Uterus (tissue), 3 donors: ENCODE measurements at regions not wholly inside any gene's neighbourhood (a gene's known extent, or its start where the extent isn't known, plus 50 kb on each side); places are given as distances from the start of the nearest gene placed in this dataset.

ENCODE experiments used
- DNase-seq, 2 donors: peaks; one replicate each; pipeline ENCODE4 v3.0.0-alpha.2; 2019 to 2020
- H3K27ac ChIP-seq, 2 donors: fragments of 200-600 bp; sonication (generic); 1 replicate in 1 of 2; 2 replicates in 1 of 2; pipeline ENCODE4 v1.5.1; 2016 to 2018
- H3K27me3 ChIP-seq, 2 donors: fragments of 200-600 bp; sonication (generic); one replicate each; pipeline ENCODE4 v1.5.1; 2018 to 2019; ENCODE audit warnings: control low read depth in 1 of 2
- H3K36me3 ChIP-seq, 2 donors: fragments of 200-600 bp; sonication (generic); one replicate each; pipeline ENCODE4 v1.5.1; 2019; ENCODE audit warnings: control low read depth in 1 of 2
- H3K4me1 ChIP-seq, 2 donors: fragments of 200-600 bp; sonication (generic); one replicate each; pipeline ENCODE4 v1.5.1; 2018 to 2019; ENCODE audit warnings: control low read depth in 1 of 2
- H3K4me3 ChIP-seq, 2 donors: fragments of 200-600 bp; sonication (generic); 1 replicate in 1 of 2; 2 replicates in 1 of 2; pipeline ENCODE4 v1.5.1; 2018 to 2019; ENCODE audit warnings: mild to moderate bottlenecking in 1 of 2
- H3K9me3 ChIP-seq, 2 donors: fragments of 200-600 bp; sonication (generic); one replicate each; pipeline ENCODE4 v1.5.1; 2019; ENCODE audit warnings: control low read depth in 1 of 2
- POLR2A ChIP-seq, 2 donors: fragments of 450-650 bp; IDR thresholded peaks; one replicate each; pipeline ENCODE4 v1.6.1; 2016; ENCODE audit warnings: antibody characterized with exemption in 2 of 2, mild to moderate bottlenecking in 1 of 2, moderate library complexity in 1 of 2
- intact Hi-C: fragments of 100-400 bp; cut with DNase I; formaldehyde crosslinking; loops from one replicate; pipeline ENCODE4 v1.15.1; 2023; ENCODE audit warnings: low total_unique reads
- TF ChIP-seq, protein P1 (sequence below), 4 experiments: fragments of 200-600 bp in 2 of 4; fragments of 450-650 bp in 2 of 4; sonication (generic) in 2 of 4; IDR thresholded peaks; one replicate each; pipeline ENCODE4 v1.5.1; 2016 to 2019; ENCODE audit warnings: antibody characterized with exemption in 4 of 4, mild to moderate bottlenecking in 2 of 4, moderate library complexity in 1 of 4
- donor health status: DM: yes; HTN: yes; CAD: no.

DNA sequence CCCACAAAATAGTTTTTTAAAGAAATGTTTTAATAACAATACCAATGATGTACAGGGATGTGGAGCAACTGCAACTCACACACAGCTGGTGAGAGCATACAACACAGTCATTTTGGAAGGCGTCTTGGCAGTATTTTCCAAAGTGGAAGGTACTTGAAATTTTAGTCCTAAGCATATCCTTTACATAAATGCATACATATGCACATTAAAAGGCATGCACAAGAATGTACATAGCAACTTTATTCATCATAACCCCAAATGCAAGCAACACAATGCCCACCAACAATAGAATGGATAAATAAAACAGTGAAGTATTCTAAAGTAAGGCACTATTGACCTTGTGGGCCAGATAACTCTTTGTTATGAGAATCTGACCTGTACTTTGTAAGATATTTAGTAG, 310.1 kb upstream of the ADGRL2 start:
- Histone ChIP-seq H3K27me3 (no peaks in the 10 kb centered on the region), H3K4me3 (no peak overlapping the region), H3K9me3 (no peaks in the 10 kb centered on the region), H3K27ac (no peak overlapping the region), H3K4me1 (no peaks in the 10 kb centered on the region), H3K36me3 (no peaks in the 10 kb centered on the region)
- intact Hi-C loops, result no loop called here
- DNase-seq, result no peak
- TF ChIP-seq POLR2A (IDR thresholded peaks at IDR 0.05), result no peak
- TF ChIP-seq, protein P1, sequence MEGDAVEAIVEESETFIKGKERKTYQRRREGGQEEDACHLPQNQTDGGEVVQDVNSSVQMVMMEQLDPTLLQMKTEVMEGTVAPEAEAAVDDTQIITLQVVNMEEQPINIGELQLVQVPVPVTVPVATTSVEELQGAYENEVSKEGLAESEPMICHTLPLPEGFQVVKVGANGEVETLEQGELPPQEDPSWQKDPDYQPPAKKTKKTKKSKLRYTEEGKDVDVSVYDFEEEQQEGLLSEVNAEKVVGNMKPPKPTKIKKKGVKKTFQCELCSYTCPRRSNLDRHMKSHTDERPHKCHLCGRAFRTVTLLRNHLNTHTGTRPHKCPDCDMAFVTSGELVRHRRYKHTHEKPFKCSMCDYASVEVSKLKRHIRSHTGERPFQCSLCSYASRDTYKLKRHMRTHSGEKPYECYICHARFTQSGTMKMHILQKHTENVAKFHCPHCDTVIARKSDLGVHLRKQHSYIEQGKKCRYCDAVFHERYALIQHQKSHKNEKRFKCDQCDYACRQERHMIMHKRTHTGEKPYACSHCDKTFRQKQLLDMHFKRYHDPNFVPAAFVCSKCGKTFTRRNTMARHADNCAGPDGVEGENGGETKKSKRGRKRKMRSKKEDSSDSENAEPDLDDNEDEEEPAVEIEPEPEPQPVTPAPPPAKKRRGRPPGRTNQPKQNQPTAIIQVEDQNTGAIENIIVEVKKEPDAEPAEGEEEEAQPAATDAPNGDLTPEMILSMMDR (IDR thresholded peaks at IDR 0.05), result no peak

- Histone ChIP-seq H3K27me3 (no peaks in the 10 kb centered on the region), H3K4me1 (no peaks in the 10 kb centered on the region), H3K9me3 (no peaks in the 10 kb centered on the region), H3K36me3 (no peaks in the 10 kb centered on the region), H3K27ac (no peak overlapping the region), H3K4me3 (no peak overlapping the region)
- DNase-seq, result no peak
- intact Hi-C loops, result no loop called here
- TF ChIP-seq POLR2A (IDR thresholded peaks at IDR 0.05), result no peak
- TF ChIP-seq, protein P1 (IDR thresholded peaks at IDR 0.05), result no peak
Measured at GRCh38 chr1:81489372-81489934, 311.3 kb upstream of the ADGRL2 start.

DNA sequence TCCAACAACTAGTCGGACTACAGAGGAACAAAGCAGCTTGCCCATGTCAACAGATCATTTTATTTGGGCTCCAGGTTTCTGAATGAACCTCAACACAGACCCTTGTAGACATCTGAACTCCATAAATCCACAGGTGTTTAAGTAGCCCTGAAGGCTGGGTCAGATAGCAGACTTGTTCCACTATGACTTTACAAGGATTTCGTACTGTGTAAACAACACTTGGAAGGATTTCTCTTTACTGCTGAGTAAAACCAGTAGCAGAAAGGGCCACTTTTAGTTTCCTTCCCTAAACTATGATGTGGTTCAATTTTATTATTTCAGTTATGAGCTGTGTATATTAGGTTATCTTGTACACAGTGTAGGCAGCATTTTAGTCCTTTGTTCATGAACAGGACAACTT, 316.4 kb upstream of the ADGRL2 start:
- Histone ChIP-seq H3K9me3 (no peaks in the 10 kb centered on the region), H3K4me1 (no peaks in the 10 kb centered on the region), H3K36me3 (no peaks in the 10 kb centered on the region), H3K27me3 (no peaks in the 10 kb centered on the region), H3K27ac (no peak overlapping the region), H3K4me3 (no peak overlapping the region)
- TF ChIP-seq, protein P1 (IDR thresholded peaks at IDR 0.05), result no peak
- no peak for DNase-seq
- intact Hi-C loops, result no loop called here

- intact Hi-C loops, result no loop called here
- H3K4me3 ChIP-seq, result peak overlapping the region in 1 of 2 donors; percentile 3
- no peaks in the 10 kb centered on the region for H3K4me1 ChIP-seq
- TF ChIP-seq, protein P1 (IDR thresholded peaks at IDR 0.05), result no peak
- TF ChIP-seq POLR2A (IDR thresholded peaks at IDR 0.05), result no peak
- H3K9me3 ChIP-seq, result no peaks in the 10 kb centered on the region
- no peak overlapping the region for H3K27ac ChIP-seq
- H3K27me3 ChIP-seq, result no peaks in the 10 kb centered on the region
- no peaks in the 10 kb centered on the region for H3K36me3 ChIP-seq
- no peak for DNase-seq
Measured at GRCh38 chr1:81478219-81478618, 322.5 kb upstream of the ADGRL2 start.

DNA sequence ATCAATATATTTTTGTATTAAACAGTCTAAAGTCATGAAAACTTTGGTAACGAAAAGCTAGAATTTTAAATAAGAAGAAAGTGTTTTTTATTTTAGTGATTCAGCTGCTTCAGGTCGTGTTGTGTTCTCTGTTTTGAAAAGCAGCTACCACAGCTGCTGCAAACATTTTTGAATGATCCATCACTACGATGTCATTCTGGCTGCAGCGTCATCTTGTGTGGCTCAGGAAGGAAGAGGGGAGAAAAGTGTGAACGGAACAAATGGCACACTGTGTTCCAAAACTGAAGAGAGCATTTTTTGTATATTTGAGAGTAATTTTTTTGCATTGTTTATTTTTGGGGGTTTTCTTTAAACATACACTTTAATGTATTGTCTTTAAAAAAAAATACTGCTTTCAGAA, 323.0 kb upstream of the ADGRL2 start:
- H3K36me3 ChIP-seq, result no peaks in the 10 kb centered on the region
- no peak overlapping the region for H3K27ac ChIP-seq
- H3K27me3 ChIP-seq, result no peaks in the 10 kb centered on the region
- no peak for DNase-seq
- intact Hi-C loops, result no loop called here
- no peak for TF ChIP-seq POLR2A (IDR thresholded peaks at IDR 0.05)
- TF ChIP-seq, protein P1 (IDR thresholded peaks at IDR 0.05), result no peak
- H3K9me3 ChIP-seq, result no peaks in the 10 kb centered on the region
- H3K4me1 ChIP-seq, result no peaks in the 10 kb centered on the region
- H3K4me3 ChIP-seq, result peak overlapping the region in 1 of 2 donors; percentile 3
